ENCODE measurements at regions not wholly inside any gene's neighbourhood (a gene's known extent, or its start where the extent isn't known, plus 50 kb on each side); places are given as distances from the start of the nearest gene placed in this dataset.
"Not testable (repeated sequence)": the region's sequence is repeated elsewhere in the genome, so short reads cannot be mapped to it uniquely, and the experiment has no call there.

DNA sequence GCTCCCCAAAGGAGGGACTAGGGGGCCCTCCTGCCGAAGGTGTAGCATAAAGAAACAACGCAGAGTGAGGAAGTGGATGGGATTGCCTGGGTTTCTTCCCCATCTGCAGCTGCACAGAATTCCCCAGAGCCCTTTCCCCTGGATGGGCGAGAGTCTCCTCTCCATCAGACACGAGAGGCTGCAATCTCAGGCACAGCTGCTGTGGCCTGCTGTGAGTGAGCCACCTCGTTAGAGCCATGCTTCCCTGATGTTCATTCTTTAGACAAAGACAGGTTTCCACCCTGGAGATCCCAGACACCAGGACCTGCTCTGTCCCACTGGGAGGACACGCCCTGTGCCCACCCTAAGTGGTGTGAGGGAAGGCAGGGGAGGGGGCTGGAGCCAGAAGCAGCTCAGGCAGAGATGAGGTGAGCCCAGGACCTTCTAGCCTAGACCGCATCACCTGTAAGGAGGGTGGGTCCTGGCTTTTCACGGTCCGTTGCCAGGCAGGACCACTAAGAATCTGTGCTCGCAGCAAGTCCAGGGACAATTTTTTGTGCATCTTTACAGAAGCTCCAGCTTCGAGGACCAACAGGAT lies 268.6 kb upstream of the TCERG1L start:
- intact Hi-C loops (cut with DNase I): no loop called here
- DNase-seq: no peak
- no peak overlapping the region for H3K27ac ChIP-seq

DNA sequence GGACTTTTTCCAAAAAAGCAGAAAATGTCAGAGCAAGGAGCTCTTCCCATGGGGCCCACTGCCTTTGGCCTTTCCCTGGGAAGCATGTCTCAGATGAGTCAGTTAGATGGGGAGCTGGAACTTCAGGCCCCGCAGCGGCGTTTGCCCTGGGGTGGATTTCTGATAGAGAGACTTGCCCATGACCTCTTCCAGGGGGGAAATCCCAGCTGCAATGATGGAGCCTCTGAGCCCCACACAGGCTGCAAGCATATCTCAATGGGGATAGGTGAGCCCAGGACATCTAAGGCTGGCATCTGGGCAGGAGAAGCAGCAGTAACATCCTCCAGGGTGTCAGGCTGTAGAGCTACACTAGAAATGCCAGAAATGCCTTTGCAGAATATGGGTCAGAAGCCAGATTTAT lies 269.2 kb upstream of the TCERG1L start:
- Histone ChIP-seq H3K9me3 (no peaks in the 10 kb centered on the region), H3K27me3 (no peaks in the 10 kb centered on the region), H3K4me1 (ENCODE audit: insufficient read depth) (no peaks in the 10 kb centered on the region), H3K36me3 (no peaks in the 10 kb centered on the region), H3K27ac (no peak overlapping the region), H3K4me3 (no peak overlapping the region)
- intact Hi-C loops (cut with DNase I): no loop called here
- TF ChIP-seq POLR2A (IDR thresholded peaks at IDR 0.05) (no peak), EP300 (IDR thresholded peaks at IDR 0.05) (no peak)
- TF ChIP-seq, protein P1, sequence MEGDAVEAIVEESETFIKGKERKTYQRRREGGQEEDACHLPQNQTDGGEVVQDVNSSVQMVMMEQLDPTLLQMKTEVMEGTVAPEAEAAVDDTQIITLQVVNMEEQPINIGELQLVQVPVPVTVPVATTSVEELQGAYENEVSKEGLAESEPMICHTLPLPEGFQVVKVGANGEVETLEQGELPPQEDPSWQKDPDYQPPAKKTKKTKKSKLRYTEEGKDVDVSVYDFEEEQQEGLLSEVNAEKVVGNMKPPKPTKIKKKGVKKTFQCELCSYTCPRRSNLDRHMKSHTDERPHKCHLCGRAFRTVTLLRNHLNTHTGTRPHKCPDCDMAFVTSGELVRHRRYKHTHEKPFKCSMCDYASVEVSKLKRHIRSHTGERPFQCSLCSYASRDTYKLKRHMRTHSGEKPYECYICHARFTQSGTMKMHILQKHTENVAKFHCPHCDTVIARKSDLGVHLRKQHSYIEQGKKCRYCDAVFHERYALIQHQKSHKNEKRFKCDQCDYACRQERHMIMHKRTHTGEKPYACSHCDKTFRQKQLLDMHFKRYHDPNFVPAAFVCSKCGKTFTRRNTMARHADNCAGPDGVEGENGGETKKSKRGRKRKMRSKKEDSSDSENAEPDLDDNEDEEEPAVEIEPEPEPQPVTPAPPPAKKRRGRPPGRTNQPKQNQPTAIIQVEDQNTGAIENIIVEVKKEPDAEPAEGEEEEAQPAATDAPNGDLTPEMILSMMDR (IDR thresholded peaks at IDR 0.05): no peak
- no peak for DNase-seq
- WGBS, 3 donors: 55 to 67% (median 58%) methylated on average over 3 of the region's 3 CpGs

More for the DNA sequence above, 268.6 kb upstream of the TCERG1L start:
- 70 to 80% (median 79%) methylated on average over 11 of the region's 11 CpGs for WGBS, 3 donors
- H3K36me3 ChIP-seq: no peaks in the 10 kb centered on the region
- TF ChIP-seq EP300 (IDR thresholded peaks at IDR 0.05) (no peak), POLR2A (IDR thresholded peaks at IDR 0.05) (no peak)
- TF ChIP-seq, protein P1 (IDR thresholded peaks at IDR 0.05): no peak
- H3K4me1 ChIP-seq (ENCODE audit: insufficient read depth): no peaks in the 10 kb centered on the region
- no peak overlapping the region for H3K4me3 ChIP-seq
- no peaks in the 10 kb centered on the region for H3K27me3 ChIP-seq
- no peaks in the 10 kb centered on the region for H3K9me3 ChIP-seq

DNA sequence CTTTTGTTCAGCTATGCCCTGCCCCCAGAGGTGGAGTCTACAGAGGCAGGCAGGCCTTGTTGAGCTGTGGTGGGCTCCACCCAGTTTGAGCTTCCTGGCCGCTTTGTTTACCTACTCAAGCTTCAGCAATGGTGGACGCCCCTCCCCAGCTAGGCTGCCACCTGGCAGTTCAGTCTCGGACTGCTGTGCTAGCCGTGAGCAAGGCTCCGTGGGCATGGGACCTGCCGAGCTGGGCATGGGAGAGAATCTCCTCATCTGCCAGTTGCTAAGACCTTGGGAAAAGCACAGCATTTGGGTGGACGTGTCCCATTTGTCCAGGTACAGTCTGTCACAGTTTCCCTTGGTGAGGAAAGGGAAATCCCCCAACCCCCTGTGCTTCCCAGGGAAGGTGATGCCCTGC lies 270.0 kb upstream of the TCERG1L start:
- H3K27me3 ChIP-seq; H3K9me3 ChIP-seq; H3K27ac ChIP-seq; H3K36me3 ChIP-seq; DNase-seq; H3K4me1 ChIP-seq (ENCODE audit: insufficient read depth); intact Hi-C loops (cut with DNase I); H3K4me3 ChIP-seq: not testable (repeated sequence)
- 80 to 89% (median 82%) methylated on average over 7 of the region's 7 CpGs for WGBS, 3 donors

DNA sequence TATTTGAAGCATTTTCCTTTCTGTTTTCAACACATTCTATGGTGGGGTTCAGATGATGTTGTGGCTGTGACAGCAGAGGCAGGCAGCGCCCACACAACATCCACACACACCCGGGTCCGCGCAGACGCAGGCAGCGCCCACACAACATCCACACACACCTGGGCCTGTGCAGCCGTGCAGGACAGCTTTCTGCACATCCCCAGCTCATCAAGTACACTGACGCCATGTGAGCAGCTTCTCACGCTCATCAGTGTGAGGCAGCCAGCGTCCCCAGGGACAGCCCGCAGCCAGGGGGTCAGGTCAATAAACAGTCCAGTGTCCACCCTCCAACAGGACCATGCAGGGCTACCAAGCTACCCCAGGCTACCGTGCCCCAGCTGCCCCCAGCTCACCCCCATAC lies 272.8 kb upstream of the TCERG1L start:
- Histone ChIP-seq H3K27ac (no peak overlapping the region), H3K27me3 (no peaks in the 10 kb centered on the region), H3K36me3 (no peaks in the 10 kb centered on the region), H3K4me3 (no peak overlapping the region), H3K9me3 (no peaks in the 10 kb centered on the region), H3K4me1 (ENCODE audit: insufficient read depth) (no peaks in the 10 kb centered on the region)
- intact Hi-C loops (cut with DNase I): no loop called here
- 63 to 85% (median 81%) methylated on average over 12 of the region's 12 CpGs for WGBS, 3 donors
- TF ChIP-seq EP300 (IDR thresholded peaks at IDR 0.05): no peak
- DNase-seq: no peak

DNA sequence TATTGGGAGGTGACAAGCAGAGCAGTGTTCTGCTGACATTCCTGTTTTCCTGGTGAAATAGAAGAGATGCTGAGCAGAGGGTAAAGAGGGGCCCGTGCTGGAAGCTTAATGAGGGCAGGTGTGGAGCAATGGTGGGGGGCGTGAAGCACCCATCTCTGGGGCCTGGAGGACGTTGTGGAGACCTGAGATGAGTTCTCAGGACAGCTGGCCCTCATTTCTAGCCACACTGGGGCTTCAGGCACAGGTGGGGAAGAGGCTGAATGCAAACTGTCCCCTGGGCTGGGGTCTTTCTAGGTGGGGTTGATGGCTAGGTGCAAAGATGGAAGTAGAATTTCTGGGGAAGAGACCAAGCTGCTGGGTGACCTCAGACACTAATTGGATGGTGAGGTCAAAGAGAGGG lies 274.2 kb upstream of the TCERG1L start:
- Histone ChIP-seq H3K27me3 (no peaks in the 10 kb centered on the region), H3K9me3 (no peaks in the 10 kb centered on the region), H3K4me1 (ENCODE audit: insufficient read depth) (no peaks in the 10 kb centered on the region), H3K27ac (no peak overlapping the region), H3K36me3 (no peaks in the 10 kb centered on the region), H3K4me3 (no peak overlapping the region)
- WGBS, 3 donors: 54 to 82% (median 78%) methylated on average over 3 of the region's 3 CpGs
- intact Hi-C loops (cut with DNase I): no loop called here
- TF ChIP-seq, protein P1 (IDR thresholded peaks at IDR 0.05): no peak
- no peak for TF ChIP-seq EP300 (IDR thresholded peaks at IDR 0.05)
- no peak for TF ChIP-seq POLR2A (IDR thresholded peaks at IDR 0.05)
- DNase-seq: no peak
